NCI-H2107 (cell line): ENCODE measurements at regions not wholly inside any gene's neighbourhood (a gene's known extent, or its start where the extent isn't known, plus 50 kb on each side); places are given as distances from the start of the nearest gene placed in this dataset.
A peak's percentile ranks its signal among the peaks of the same experiment; 100 is the strongest.
"Not testable (repeated sequence)": the region's sequence is repeated elsewhere in the genome, so short reads cannot be mapped to it uniquely, and the experiment has no call there.

Source experiments
- DNase-seq: peaks from one replicate; lab custom pipeline; 2025; lab: John Stamatoyannopoulos, UW

DNA sequence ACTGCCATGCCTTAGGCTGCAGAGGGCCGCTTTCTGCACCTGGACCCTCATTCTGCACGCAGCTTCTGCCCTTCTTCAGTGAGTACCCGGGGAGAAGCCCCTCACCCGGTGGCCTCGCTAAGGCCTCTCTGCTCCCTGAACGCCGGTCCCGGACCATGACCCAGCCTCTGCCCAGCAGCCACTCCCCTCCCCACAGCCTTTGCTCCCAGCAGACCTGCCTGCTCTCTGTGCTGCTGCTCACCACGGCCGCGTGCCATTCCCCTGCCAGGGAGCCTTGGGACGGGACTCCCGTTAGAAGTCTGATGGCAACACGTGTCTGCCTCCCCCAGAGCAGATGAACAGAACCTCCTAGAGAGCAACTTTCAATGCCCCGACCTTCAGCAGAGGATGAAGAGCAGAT, 282.8 kb downstream of the NDUFA10 start:
- no peak for DNase-seq

DNA sequence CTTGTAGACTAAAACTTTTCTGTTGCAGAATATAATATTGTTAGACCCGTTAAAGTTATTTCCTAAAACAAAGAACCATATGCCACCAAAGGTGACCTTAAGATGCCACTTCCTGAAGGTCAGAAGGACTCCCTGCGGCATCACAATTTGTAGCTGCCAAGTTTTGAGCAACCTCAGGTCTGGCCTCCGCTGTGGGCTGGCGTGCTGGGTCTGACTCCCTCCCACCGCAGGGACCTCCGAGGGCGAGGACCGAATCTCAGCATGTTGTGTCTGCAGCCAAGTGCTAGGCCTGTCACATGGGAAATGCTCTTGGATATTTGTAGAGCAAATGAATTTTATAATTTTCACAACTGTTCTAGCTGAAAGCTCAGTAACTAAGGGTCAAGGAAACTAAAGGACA, 285.9 kb downstream of the NDUFA10 start:
- DNase-seq = no peak

DNA sequence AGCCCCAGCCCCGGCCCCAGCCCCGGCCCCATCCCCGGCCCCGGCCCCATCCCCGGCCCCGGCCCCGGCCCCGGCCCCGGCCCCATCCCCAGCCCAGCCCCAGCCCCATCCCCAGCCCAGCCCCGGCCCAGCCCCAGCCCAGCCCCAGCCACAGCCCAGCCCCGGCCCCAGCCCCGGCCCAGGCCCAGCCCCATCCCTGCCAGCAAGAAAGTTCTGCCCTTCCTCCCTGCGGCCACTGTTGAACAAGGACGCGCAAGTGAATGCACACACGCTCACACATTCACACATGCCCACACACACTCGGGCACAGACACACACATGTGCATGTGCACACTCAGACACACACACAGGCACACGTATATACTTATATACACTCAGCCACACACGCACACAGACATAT, 287.0 kb downstream of the NDUFA10 start:
- DNase-seq = no peak

DNA sequence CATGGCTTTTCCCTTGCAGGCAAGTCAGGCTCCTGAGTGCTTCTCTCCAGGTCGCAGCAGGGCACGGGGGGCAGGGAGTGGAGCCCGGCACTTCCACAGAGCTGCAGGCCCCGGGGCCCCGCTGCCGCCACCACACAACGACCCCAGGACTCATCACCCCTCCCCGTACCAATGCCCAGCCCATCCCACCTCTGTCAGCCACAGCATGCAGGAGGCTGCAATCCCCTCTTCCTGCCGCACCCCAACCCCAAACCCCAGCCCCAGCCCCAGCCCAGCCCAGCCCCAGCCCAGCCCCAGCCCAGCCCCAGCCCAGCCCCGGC, 288.0 kb downstream of the NDUFA10 start:
- DNase-seq = no peak

DNA sequence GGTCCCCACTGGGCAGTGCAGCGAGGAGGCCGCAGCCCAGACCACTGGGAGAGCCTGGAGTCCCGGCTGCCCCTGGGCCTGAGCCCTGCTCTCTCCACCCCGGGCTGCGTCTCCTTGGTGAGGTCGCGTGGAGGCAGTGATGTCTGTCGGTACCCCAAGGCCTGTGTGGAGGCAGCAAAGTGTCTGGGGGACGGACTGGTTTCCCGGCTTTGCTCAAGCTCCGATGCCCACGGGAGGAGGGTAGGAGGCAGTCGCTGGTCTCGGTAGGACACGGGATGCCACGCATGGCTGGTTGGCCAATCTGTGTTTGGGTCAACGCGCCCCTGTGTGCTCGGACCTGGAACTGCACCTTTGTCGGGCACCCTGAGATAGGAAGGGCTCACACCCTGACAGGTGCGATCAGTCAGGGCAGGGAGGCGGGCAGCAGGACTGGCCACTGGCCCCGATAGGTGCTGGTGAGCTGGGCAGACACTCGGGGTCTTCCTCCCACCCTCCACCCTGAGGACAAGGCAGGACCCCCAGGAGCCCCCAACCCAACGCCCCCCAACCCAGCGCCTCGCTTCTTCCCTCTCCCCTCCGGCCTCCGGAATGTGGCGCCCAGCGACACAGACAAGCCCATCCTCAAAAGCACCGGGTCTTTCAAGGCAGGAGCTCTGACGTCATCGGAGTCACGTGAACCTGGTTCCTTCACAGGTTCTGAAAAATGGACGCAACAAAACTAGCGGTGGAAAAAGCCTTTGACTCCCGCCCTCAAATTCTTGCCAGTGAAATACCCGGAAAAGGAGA, 288.6 kb downstream of the NDUFA10 start:
- no peak for DNase-seq

DNA sequence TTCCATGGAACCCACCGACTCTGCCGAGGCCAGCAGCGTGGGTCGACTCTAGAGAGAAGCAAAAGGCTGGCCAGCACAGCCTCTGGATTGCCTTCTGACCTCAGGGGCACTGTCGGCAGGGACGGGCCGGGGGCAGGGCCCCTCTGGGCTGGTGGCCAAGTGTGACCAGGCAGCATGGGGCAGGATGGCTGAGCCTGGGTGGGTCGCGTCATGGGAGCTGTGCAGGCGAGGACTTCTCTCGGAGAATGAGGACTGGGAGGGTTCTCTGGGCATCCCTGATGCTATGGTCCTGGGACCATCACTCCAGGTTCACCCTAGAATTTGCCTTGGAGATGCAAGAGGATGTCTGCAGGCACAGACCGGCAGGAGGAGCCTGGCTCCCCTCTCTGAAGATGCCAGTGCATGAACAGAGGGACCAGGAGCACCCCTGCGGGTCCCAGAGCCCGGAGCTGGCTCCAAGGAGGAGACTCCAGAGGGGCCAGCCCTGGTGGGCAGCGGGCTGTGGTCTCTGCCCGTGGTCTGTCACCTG, 289.2 kb downstream of the NDUFA10 start:
- no peak for DNase-seq

DNA sequence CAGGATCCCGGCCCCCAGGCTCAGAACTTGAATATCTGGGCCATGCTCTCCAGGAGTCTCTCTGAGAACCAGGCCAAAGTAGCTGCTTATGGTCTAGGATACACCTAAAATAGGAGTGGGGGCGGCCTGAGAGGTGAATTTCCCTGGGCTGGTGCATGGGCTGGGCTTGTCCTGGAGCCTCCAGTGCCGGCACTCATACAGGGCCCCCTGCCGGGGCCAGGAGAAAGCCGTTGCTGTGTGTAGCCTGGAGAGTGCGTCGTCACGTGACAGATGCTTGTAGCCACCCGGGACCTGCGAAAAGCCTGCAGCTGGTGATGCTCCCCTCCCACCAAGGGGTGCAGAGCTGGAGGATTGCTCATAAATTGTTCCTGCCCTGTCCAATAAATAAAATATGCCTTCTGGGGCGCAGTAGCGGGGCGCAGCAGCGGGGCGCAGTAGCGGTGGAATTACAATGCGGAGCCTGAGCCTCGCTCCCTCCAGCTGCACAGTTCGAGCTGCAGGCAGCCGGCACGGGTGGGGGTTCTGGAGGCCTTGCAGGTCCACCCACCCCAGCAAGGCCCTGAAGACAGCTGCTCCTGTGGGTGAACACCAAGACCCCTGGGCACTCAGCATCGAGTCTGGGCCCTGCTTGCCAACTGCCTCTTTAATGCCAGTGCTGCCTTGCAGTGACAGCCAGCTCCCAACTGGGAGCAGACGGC, 289.9 kb downstream of the NDUFA10 start:
- DNase-seq = peak; percentile 55

DNA sequence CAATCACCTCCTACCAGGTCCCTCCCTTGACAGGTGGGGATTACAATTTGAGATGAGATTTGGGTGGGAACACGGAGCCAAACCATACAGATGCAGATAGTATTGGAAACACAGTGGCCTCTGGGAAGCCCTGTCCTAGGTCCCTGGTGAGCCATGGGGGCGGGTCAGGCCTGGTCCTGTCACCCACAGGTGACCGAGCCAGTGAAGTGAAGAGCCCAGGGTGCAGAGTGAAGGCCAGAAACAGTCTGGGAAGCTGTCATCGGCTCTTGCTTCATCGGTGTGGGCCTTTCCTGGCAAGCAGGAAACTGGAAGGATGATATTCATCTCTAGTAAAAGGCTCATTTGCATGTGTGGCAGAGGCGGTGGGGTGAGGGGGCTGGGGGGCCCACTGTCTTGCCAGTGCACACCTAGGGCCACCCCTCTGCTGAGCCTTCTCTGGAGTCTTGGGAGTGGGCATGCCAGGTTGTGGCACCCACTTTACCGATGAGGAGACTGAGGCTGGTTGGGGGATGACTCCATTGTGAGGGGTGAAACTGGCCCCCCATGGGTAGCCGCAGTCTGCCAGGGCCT, 290.6 kb downstream of the NDUFA10 start:
- no peak for DNase-seq

DNA sequence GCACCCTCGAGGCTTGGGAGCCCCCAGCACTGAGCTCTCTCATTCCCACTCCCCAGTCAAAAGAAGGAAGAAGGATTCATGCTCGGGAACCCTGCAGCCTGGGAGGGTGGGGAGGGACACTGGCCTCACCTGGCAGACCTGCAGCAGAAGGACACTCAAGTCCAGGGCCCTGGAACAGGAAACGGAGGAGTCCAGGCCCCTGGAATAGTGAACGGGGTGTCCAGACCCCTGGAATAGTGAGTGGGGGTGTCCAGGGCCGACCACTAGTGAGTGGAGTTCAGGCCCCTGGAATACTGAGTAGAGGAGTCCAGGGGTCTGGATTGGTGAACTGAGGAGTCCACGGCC, 292.5 kb downstream of the NDUFA10 start:
- no peak for DNase-seq

DNA sequence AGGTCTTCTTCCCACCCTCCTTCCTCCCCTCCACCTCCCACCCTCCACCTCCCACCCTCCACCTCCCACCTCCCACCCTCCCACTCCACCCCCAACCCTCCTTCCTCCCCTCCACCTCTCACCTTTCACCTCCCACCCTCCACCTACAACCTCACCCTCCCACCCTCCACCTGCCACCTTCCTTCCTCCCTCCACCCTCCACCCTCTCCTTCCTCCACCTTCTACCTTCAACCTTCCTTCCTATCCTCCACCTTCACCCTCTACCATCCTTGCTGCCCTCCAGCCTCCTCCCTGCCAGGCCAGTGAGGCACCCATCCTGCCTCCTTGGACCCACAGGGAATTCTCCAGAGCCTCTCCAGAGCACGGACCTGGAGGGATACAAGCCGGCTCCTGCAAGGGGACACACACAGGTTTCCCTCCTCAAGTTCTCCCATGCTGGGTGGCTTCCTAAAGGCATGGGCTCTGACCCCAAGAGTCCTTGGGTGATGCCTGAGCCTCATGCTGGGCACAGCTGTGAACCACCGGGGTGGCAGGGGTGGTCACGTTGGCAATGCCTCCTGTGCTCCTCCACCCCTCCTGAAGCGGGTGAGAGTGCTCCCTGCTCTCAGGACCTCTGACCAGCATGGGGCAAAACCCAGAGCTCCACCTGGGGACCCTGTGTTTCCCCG, 293.0 kb downstream of the NDUFA10 start:
- DNase-seq = no peak

DNA sequence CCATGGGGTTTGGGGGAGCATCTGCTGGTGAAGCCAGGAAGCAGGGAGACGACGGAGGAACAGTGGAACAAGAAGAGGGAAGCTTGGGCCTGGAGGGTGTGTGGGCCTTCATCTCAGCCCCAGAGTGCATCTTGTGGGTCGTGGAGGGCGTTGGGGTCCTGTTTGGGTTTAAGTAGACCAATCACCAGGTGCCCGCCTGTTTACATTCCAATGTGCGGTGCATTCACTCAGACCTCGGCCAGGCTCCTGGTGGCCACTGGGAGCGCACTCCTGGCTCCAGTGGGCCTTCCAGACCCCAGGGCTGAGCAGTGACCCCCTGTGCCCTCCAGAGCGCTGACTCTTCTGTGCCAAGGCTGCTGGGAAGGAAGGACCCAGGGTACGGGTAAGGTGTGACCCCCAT, 293.7 kb downstream of the NDUFA10 start:
- no peak for DNase-seq

DNA sequence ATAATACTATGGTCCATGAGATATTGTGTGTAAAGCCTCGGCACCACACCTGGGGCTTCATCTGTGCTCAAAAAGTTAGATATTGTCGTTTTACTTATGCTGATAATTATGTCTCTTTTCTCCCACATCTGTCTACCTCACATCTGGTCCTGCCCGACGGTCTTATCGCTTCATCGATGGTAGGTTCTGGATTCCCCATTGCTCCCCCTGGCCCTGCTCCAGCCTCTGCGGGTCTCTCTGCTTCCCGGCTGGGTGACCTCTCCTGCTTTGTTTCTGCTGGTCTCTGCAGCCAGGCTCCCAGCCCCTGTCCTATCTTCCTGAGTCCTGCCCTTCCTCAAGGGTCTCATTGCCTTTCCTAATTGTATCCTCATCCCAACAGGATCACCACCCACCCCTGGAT, 294.2 kb downstream of the NDUFA10 start:
- DNase-seq = no peak

DNA sequence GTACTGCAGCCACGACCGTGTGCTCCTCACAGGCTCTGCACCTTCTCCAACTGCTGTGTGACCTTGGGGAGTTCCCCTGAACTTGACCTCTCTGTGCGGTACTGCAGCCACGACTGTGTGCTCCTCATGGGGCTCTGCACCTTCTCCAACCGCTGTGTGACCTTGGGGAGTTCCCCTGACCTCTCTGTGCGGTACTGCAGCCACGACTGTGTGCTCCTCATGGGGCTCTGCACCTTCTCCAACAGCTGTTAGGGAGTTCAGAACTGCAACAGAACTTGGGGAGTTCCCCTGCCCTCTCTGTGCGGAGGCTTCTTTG, 294.6 kb downstream of the NDUFA10 start:
- DNase-seq = not testable (repeated sequence)

DNA sequence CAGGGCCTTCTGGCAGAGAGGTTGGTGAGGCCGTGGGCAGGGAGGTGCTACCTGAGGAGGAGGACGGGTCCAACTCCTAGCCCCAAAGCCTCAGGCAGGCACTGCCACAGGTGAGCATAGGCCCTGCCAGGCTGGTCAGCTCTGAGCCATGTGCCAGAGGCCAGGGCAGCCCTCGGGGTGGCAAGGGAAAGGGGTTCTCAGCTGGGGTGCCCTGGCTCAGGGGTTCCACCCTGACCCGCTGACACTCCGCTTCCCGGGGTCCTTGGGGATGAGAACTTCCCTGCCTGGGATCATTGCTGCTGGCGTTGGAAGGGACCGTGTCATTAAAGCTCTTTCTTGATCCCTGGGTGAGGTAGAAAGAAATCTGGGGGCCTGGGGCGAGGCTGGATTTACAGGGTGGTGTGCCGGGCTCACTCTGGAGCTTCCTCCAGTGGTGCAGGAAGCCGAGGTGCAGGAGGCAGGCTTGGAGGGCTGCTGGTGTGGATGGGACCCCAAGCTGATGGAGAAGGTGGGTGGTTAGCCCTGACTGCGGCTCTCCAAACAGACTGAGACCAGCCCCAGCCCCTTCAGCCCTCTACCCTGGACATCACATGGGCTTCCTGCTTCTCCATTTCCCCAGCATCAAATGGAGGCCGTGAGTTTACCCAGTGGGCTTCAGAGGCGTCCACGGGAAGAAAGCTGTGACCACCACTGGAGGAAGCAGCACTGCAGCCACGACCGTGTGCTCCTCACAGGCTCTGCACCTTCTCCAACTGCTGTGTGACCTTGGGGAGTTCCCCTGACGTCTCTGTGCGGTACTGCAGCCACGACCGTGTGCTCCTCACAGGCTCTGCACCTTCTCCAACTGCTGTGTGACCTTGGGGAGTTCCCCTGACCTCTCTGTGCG, 295.2 kb downstream of the NDUFA10 start:
- DNase-seq = no peak

DNA sequence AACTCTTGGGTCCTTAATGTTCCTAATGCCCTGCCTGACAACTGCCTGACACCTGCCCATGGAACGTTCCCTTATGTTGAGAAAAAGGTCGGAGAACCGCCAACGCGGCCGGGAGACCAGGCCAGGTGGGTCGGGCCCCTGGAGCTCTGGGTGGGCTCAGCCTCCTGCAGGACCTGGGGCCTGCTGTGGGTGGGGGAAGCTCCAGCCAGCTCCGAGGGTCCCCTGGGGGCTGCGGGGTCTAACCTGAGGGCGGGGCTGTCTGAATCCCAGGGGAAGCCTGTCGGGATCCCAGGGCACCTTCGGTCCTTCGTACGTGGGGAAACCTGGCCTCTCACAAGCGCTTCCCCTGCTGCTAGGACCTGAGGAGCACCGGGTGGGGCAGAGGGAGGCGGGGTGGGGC, 296.0 kb downstream of the NDUFA10 start:
- DNase-seq = no peak

DNA sequence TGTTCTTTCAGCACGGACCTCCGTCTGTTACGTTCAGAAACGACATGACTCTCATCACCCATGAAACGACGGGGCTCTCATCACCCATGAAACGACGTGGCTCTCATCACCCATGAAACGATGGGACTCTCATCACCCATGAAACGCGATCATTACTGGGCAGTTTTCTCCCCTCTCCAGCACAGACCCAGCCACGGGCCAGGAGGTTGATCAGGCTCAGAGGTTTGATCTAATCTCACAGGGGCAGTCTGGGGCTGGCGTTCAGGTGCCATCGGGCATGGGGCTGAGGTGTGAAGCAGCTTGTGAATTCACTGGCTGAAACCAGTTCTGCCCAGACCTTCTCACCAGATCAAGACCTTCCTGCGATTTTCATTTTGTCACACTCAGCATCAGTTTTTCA, 296.4 kb downstream of the NDUFA10 start:
- no peak for DNase-seq

DNA sequence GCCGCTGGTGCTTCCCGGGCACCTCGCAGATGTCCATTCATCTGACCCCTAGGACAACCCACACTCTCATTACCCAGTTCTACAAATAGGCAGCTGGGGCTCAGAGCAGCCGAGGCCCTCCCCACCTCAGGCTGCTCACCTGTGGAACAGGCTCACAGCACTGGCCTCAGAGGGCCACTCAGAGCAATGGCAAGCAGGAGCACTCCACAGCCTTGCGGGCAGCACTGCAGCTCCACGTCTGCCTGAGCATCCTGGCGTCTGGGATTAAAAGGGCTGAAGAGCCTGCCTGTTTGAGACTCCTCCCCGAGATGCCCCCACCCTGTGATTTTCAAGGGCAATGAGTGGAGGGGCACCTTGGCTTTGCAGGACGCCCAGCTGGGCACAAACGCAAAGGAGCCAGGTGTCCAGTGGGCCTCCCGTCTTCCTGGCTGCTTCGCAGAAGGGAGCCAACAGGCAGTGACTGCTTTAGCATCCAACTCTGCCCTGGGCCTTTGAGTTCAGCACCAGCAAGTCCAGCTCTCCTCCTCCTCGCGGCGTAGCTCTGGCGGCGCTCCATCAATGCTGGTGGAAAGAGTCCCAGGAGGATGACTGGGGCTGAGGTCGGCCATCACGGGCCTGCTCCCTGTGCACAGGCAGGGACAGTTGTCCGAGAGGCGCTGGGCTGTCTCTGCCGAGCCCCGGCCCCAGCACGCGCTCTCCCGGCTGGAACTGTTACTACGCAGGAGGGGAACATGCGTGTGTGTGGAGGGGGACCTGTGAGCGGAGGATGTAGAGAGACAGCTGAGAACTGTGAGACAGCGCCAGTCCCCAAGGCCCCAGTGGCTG, 297.2 kb downstream of the NDUFA10 start:
- DNase-seq = no peak

DNA sequence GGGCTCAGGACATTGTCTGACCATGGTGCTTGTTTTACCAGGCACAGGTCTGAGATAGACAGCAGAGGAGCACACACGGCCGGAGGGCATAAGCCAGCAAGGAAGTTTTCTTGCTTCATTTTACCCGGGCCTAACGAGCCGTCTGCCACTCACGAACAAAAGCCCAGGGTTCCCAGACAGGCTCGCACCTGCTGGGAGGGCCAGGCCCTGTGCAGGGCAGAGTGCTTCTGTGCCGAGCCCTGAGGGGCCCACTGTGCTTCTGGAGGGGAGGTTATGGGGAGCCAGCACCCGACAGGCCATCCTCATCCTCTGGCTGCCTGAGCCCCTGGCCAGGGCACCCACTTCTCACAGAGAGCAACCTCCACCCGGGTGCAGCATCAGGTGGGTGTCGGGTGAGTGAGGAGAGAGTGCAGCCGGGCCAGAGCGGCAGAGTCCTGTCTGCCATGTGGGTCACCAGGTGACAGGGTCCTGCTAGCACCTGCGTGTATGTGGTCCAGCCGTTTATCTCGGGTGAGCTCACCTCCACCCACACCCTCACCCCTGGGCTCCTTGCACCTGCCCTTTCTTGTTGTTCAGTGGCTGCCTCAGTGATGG, 297.9 kb downstream of the NDUFA10 start:
- no peak for DNase-seq

DNA sequence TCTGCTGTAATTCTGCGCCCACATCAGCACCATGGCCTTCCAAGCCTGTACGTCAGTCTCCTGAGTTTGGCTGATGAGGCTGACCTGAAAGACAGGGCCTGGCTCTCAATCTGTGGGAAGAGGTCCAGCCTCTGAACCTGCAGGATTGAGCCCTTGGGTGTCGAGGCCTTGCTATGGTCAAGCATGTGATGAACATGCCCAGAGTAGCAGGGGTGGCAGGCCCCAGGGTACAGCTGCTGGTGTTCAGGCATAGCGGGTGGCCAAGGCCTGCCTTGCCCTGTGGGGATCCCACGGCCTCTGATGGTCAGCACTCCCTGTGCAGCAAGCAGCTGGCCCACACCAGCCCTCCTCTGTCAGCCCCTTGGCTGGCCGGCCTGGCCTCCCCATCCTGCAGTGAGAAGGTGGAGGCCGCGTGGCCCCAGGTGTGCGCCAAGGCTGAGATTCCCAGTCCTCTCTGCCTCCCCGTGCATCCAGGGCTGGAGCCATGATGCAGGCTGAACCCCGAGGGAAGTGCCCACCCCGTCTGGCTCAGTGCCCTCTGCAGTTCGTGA, 298.4 kb downstream of the NDUFA10 start:
- DNase-seq = no peak

DNA sequence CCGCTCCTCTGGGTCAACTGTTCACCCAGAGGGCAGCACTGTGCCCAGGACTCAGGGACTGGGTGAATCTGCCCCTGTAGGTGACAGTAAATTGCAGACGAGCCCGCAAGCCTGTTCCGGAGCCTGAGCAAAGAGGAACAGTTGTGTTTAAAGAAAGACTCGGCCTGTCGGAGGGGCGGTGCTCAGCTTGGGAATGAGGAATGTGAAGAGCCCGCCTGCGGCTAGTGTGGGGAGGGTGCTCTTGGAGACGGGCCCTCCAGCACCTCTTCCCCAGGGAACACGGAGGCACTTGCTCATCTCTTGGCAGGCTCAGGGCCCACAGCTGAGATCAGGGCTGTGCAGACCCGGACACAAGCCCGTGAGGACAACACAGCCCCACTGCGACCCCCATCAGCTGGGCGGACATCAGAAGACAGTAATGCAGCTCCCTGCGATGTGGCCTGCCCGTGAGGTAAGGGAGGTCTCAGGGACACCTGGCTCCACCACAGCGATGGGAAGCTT, 299.0 kb downstream of the NDUFA10 start:
- DNase-seq = no peak
